Gastroesophageal sphincter (tissue), 3 donors: ENCODE measurements at regions not wholly inside any gene's neighbourhood (a gene's known extent, or its start where the extent isn't known, plus 50 kb on each side); places are given as distances from the start of the nearest gene placed in this dataset.

Source experiments
- CTCF ChIP-seq, 4 experiments: fragments of 200-600 bp in 2 of 4; fragments of 450-650 bp in 2 of 4; sonication (generic) in 1 of 4; IDR thresholded peaks; one replicate each; pipeline ENCODE4 v1.5.1; 2017 to 2019; ENCODE audit warnings: antibody characterized with exemption in 4 of 4, mild to moderate bottlenecking in 2 of 4, moderate library complexity in 2 of 4
- POLR2AphosphoS5 ChIP-seq: sonication (generic); formaldehyde crosslinking; IDR thresholded peaks from one replicate; pipeline ENCODE4 v1.6.1; 2017; ENCODE audit warnings: antibody characterized with exemption

GRCh38 chr1:61556631-61557030, 168.3 kb downstream of the TM2D1 start:
- TF ChIP-seq CTCF (IDR thresholded peaks at IDR 0.05) (no peak), POLR2AphosphoS5 (no peak)
